ENCODE measurements at regions not wholly inside any gene's neighbourhood (a gene's known extent, or its start where the extent isn't known, plus 50 kb on each side); places are given as distances from the start of the nearest gene placed in this dataset.

GRCh38 chr2:64245631-64246030 lies 101.4 kb upstream of the PELI1 start:
- ATAC-seq, result no peak
- H3F3A ChIP-seq (replicated peaks; ENCODE audit: low read depth), result peaks cover 11% of the 10 kb centered on the region
- H3K4me1 Mint-ChIP-seq, result peaks cover 47% of the 10 kb centered on the region
- peaks cover 27% of the 10 kb centered on the region for H3K79me2 ChIP-seq (replicated peaks; ENCODE audit: insufficient read depth)
- H3K36me3 ChIP-seq (ENCODE audit: insufficient read depth), result no peaks in the 10 kb centered on the region
- H3K36me3 Mint-ChIP-seq (ENCODE audit: low read depth), result peaks cover 57% of the 10 kb centered on the region
- no peaks in the 10 kb centered on the region; the same call in 2 of the 3 replicates for H3K9me3 Mint-ChIP-seq
- H3K27ac ChIP-seq (ENCODE audit: low read depth), result no peak overlapping the region
- DNase-seq (ENCODE audit: low spot score), result no peak
- H2AFZ ChIP-seq, result no peak overlapping the region
- H3K4me1 ChIP-seq (ENCODE audit: insufficient read depth), result peaks cover 43% of the 10 kb centered on the region
- no peaks in the 10 kb centered on the region for H3K9me2 ChIP-seq (ENCODE audit: insufficient read depth)
- no peak overlapping the region for H3K27ac Mint-ChIP-seq
- TF ChIP-seq REST (IDR thresholded peaks at IDR 0.05; ENCODE audit: unreplicated experiment) (no peak), CTCF (conservative IDR thresholded peaks at IDR 0.05; ENCODE audit: low read depth in 2 of 2) (no peak), JUNB (IDR thresholded peaks at IDR 0.05; ENCODE audit: unreplicated experiment) (no peak), NANOG (IDR thresholded peaks at IDR 0.05; ENCODE audit: borderline replicate concordance) (no peak), STAT1 (IDR thresholded peaks at IDR 0.05; ENCODE audit: unreplicated experiment) (no peak), ZNF331 (CRISPR knock-in tag; IDR thresholded peaks at IDR 0.05; ENCODE audit: low read depth) (no peak), POLR2AphosphoS5 (IDR thresholded peaks at IDR 0.05; ENCODE audit: low read depth) (no peak), ZNF462 (CRISPR knock-in tag; IDR thresholded peaks at IDR 0.05) (no peak), CREB1 (CRISPR knock-in tag; IDR thresholded peaks at IDR 0.05; ENCODE audit: low read depth) (no peak), EZH2phosphoT487 (IDR thresholded peaks at IDR 0.05; ENCODE audit: unreplicated experiment) (no peak), ZNF114 (CRISPR knock-in tag; IDR thresholded peaks at IDR 0.05) (no peak), ETS1 (IDR thresholded peaks at IDR 0.05) (no peak), EZH2 (IDR thresholded peaks at IDR 0.05; ENCODE audit: low read depth, unreplicated experiment) (no peak)
- peaks cover 1% of the 10 kb centered on the region for H3K27me3 Mint-ChIP-seq (ENCODE audit: insufficient read depth, low read depth, poor library complexity)
- no peaks in the 10 kb centered on the region for H4K20me1 ChIP-seq (replicated peaks; ENCODE audit: insufficient read depth)
- H3K27me3 ChIP-seq (ENCODE audit: insufficient read depth), result no peaks in the 10 kb centered on the region
- no peak overlapping the region for H3K4me3 Mint-ChIP-seq
- no peak overlapping the region for H3K4me3 ChIP-seq
- 0 out of 2 replicates have a peak overlapping the region, but pooled peaks have one; percentile 5 for H3K4me2 ChIP-seq

Data from GM23338 (cell line).